Testis (tissue), 2 donors: ENCODE measurements at regions not wholly inside any gene's neighbourhood (a gene's known extent, or its start where the extent isn't known, plus 50 kb on each side); places are given as distances from the start of the nearest gene placed in this dataset.

Experiments used
- POLR2A ChIP-seq: fragments of 450-650 bp; IDR thresholded peaks from one replicate; pipeline ENCODE4 v1.6.1; 2017; ENCODE audit warnings: antibody characterized with exemption, mild to moderate bottlenecking, moderate library complexity
- TF ChIP-seq, protein P1 (sequence below), 3 experiments: fragments of 450-650 bp in 2 of 3; fragments of 200-600 bp in 1 of 3; sonication (generic) in 1 of 3; IDR thresholded peaks; one replicate each; pipeline ENCODE4 v1.5.1; 2016 to 2019; ENCODE audit warnings: antibody characterized with exemption in 3 of 3, mild to moderate bottlenecking in 2 of 3, moderate library complexity in 1 of 3

DNA sequence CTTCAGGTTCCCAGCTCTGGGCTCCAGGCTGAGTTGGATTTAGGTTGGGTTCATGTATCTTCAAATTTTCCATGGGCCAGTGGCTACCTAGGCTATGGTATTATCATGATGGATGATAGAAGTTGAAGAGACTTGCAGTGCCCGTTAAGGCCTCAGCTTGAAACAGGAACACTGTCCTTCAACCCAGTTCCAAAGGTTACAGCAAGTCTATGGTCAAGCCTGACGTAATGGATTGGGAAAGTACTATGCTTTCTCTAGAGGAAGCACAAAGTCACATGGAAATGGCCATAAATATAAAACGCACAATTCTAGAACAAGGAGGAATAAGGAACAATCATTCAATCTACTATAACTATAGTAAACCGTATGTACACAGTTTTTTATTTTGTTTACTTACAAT is 593.2 kb downstream of the ZEB2 start:
- TF ChIP-seq, protein P1, sequence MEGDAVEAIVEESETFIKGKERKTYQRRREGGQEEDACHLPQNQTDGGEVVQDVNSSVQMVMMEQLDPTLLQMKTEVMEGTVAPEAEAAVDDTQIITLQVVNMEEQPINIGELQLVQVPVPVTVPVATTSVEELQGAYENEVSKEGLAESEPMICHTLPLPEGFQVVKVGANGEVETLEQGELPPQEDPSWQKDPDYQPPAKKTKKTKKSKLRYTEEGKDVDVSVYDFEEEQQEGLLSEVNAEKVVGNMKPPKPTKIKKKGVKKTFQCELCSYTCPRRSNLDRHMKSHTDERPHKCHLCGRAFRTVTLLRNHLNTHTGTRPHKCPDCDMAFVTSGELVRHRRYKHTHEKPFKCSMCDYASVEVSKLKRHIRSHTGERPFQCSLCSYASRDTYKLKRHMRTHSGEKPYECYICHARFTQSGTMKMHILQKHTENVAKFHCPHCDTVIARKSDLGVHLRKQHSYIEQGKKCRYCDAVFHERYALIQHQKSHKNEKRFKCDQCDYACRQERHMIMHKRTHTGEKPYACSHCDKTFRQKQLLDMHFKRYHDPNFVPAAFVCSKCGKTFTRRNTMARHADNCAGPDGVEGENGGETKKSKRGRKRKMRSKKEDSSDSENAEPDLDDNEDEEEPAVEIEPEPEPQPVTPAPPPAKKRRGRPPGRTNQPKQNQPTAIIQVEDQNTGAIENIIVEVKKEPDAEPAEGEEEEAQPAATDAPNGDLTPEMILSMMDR (IDR thresholded peaks at IDR 0.05) = no peak
- no peak for TF ChIP-seq POLR2A
